PC-9 (cell line): ENCODE measurements at regions not wholly inside any gene's neighbourhood (a gene's known extent, or its start where the extent isn't known, plus 50 kb on each side); places are given as distances from the start of the nearest gene placed in this dataset.

Experiments used
- BruUV-seq: library from RNA; stranded (reverse); fragments of 400-500 nt; replicated peaks from 2 replicates; lab custom pipeline; 2021; lab: Mats Ljungman, UMichigan
- CTCF ChIA-PET: fragments of 300-600 bp; sonication (Branson Sonifier 250); formaldehyde crosslinking; loops from one replicate; lab custom pipeline; 2022; ENCODE audit warnings: antibody characterized with exemption; lab: Charles Lee
- POLR2A ChIA-PET: fragments of 300-600 bp; sonication (Branson Sonifier 250); formaldehyde crosslinking; loops from one replicate; lab custom pipeline; 2022; ENCODE audit warnings: antibody characterized with exemption; ENCODE audit not compliant: unreplicated experiment; lab: Charles Lee
- DNase-seq, 2 experiments: peaks; one replicate each; pipeline versions ENCODE4 v3.0.0 to v3.0.0-alpha.2; 2015 to 2022; ENCODE audit warnings: mixed read lengths in 1 of 2
- H2AFZ ChIP-seq: fragments of 200-600 bp; sonication (generic); 2 replicates; pipeline ENCODE4 v1.8.1; 2017; ENCODE audit warnings: antibody characterized with exemption
- H3F3A ChIP-seq: fragments of 200-600 bp; sonication (generic); 2 replicates; pipeline ENCODE4 v1.8.1; 2017; ENCODE audit warnings: antibody characterized with exemption, mild to moderate bottlenecking, low read depth; ENCODE audit not compliant: insufficient read depth
- H3K27ac ChIP-seq: fragments of 200-600 bp; sonication (generic); 2 replicates; pipeline ENCODE4 v1.6.1; 2016; ENCODE audit warnings: mixed run types
- H3K27me3 ChIP-seq: fragments of 200-600 bp; sonication (generic); 2 replicates; pipeline ENCODE4 v1.6.1; 2016; ENCODE audit warnings: low read depth, mixed run types; ENCODE audit not compliant: insufficient read depth
- H3K36me3 ChIP-seq: fragments of 200-600 bp; sonication (generic); 2 replicates; pipeline ENCODE4 v1.6.1; 2016; ENCODE audit warnings: low read depth, mixed run types
- H3K4me1 ChIP-seq: fragments of 200-600 bp; sonication (generic); replicated peaks from 2 replicates; pipeline ENCODE4 v1.6.1; 2016; ENCODE audit warnings: mixed run types; ENCODE audit not compliant: insufficient read depth
- H3K4me2 ChIP-seq: fragments of 200-600 bp; sonication (generic); 2 replicates; pipeline ENCODE4 v1.6.1; 2017; ENCODE audit warnings: mixed run types
- H3K4me3 ChIP-seq: fragments of 200-600 bp; sonication (generic); 2 replicates; pipeline ENCODE4 v1.6.1; 2016; ENCODE audit warnings: mixed run types
- H3K79me2 ChIP-seq: fragments of 200-600 bp; sonication (generic); 2 replicates; pipeline ENCODE4 v1.6.1; 2017; ENCODE audit warnings: low read depth, mixed run types
- H3K9me2 ChIP-seq: fragments of 200-600 bp; sonication (generic); 2 replicates; pipeline ENCODE4 v1.8.1; 2017; ENCODE audit warnings: mild to moderate bottlenecking; ENCODE audit not compliant: insufficient read depth
- H3K9me3 ChIP-seq: fragments of 200-600 bp; sonication (generic); 2 replicates; pipeline ENCODE4 v1.8.1; 2016; ENCODE audit warnings: low read depth; ENCODE audit not compliant: insufficient read depth
- H4K20me1 ChIP-seq: fragments of 200-600 bp; sonication (generic); 2 replicates; pipeline ENCODE4 v1.8.1; 2017; ENCODE audit not compliant: insufficient read depth
- CTCF ChIP-seq: fragments of 200-600 bp; sonication (generic); conservative IDR thresholded peaks from 2 replicates; pipeline ENCODE4 v1.6.1; 2017; ENCODE audit warnings: mixed run types, antibody characterized with exemption, mild to moderate bottlenecking, moderate library complexity
- EZH2 ChIP-seq: fragments of 200-600 bp; sonication (generic); IDR thresholded peaks from 2 replicates; pipeline ENCODE4 v1.8.0; 2017; ENCODE audit warnings: antibody characterized with exemption, low read depth
- intact Hi-C: fragments of 100-400 bp; cut with micrococcal nuclease; formaldehyde crosslinking; loops from one replicate; pipeline ENCODE4 v1.10.0; 2022; ENCODE audit not compliant: unreplicated experiment

DNA sequence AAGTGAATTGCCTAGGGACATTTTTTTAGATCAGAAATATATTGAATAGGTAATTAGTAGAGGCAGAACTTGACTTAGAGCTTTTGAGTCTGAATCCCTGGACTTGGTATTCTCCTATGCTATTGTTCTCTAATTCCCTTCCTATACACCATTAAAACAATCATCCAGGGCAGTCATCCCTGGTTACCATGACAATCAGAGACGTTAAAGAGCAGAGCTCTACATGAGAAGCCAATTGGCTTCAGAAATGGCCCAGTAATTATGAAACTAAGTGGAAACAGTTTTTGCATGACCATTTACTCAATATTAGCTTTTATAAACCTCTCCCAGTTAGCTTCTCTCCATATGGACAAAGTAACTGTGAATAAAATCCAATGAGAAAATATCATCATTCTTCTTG is 182.1 kb upstream of the TP63 start:
- Histone ChIP-seq H3K79me2 (no peaks in the 10 kb centered on the region), H3F3A (no peaks in the 10 kb centered on the region), H3K27me3 (no peaks in the 10 kb centered on the region), H2AFZ (no peak overlapping the region), H3K4me2 (no peak overlapping the region), H3K9me2 (peaks cover 3% of the 10 kb centered on the region; the same call in 1 of the 2 replicates), H3K27ac (no peak overlapping the region), H3K4me3 (no peak overlapping the region), H4K20me1 (no peaks in the 10 kb centered on the region), H3K9me3 (peaks cover 12% of the 10 kb centered on the region), H3K4me1 (no peaks in the 10 kb centered on the region), H3K36me3 (no peaks in the 10 kb centered on the region)
- TF ChIP-seq EZH2 (no peak), CTCF (no peak)
- ChIA-PET POLR2A (no interaction called here), CTCF (interaction anchor here (0.7 kb wide), 1 partner anchor 1096 kb away, joined by 4 read pairs; no protein-coding TSS in a partner anchor)
- BruUV-seq: no TSS peak
- no peak for DNase-seq
- intact Hi-C loops: no loop called here

- TF ChIP-seq EZH2: no peak
- TF ChIP-seq CTCF: no peak
- no peaks in the 10 kb centered on the region for H3K36me3 ChIP-seq
- H3K9me3 ChIP-seq: peaks cover 8% of the 10 kb centered on the region
- ChIA-PET CTCF (no interaction called here), POLR2A (no interaction called here)
- no peak overlapping the region for H3K4me3 ChIP-seq
- H3K27me3 ChIP-seq: no peaks in the 10 kb centered on the region
- H3K4me2 ChIP-seq: no peak overlapping the region
- peaks cover 11% of the 10 kb centered on the region for H3K4me1 ChIP-seq
- no peak overlapping the region for H3K27ac ChIP-seq
- no peaks in the 10 kb centered on the region for H3K79me2 ChIP-seq
- intact Hi-C loops: loop anchor here (5.0 kb wide), 1 partner anchor 387 kb away; no protein-coding TSS in a partner anchor
- H4K20me1 ChIP-seq: no peaks in the 10 kb centered on the region
- DNase-seq: no peak
- no peak overlapping the region for H2AFZ ChIP-seq
- BruUV-seq: no TSS peak
- no peaks in the 10 kb centered on the region for H3K9me2 ChIP-seq
- H3F3A ChIP-seq: no peaks in the 10 kb centered on the region
Observed at GRCh38 chr3:189455009-189455408, 176.2 kb upstream of the TP63 start.

DNA sequence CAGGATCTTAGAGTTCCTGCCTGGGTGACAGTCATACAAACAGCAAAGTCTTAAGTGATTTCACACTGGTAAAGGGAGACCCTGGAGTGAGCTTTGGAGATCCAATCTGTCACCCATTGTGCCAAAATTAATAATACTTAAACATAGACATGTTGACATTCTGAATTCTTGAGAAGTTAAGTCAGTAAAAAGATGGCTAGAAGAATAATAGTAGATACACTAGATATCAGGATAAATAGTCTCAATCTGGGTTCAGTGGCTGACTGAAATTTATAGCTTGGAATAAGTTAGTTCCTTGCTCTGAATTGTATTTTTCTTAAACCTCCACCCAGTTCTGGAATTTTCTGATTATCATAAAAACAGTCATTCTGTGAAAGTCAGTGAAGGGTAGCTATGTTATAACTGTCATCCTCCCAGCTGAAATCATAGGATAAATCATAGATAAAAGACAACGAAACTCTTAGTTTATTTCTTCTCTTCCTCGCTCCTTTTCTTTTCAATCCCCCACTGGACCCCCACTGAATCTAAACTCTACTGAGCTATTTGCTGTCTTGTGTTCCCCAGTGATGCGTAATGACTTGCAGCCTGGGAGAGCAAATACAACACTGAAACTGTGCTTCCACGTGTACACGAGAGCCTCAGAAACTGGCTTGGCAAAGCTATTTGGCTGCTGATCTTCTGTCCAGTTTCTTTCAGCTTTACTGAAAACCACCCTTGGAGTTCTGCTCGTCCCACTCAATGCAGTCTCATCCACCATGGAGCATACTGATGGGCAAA is 175.4 kb upstream of the TP63 start:
- Histone ChIP-seq H4K20me1 (no peaks in the 10 kb centered on the region), H3K27ac (no peak overlapping the region), H3K79me2 (no peaks in the 10 kb centered on the region), H3K9me2 (no peaks in the 10 kb centered on the region), H3K4me3 (no peak overlapping the region), H3K4me1 (peaks cover 11% of the 10 kb centered on the region), H2AFZ (no peak overlapping the region), H3K4me2 (no peak overlapping the region), H3K36me3 (no peaks in the 10 kb centered on the region), H3K9me3 (peaks cover 8% of the 10 kb centered on the region), H3F3A (no peaks in the 10 kb centered on the region), H3K27me3 (no peaks in the 10 kb centered on the region)
- DNase-seq: no peak
- BruUV-seq: no TSS peak
- intact Hi-C loops: loop anchor here (5.0 kb wide), 1 partner anchor 386 kb away; no protein-coding TSS in a partner anchor
- TF ChIP-seq EZH2 (no peak), CTCF (no peak)
- ChIA-PET CTCF (interaction anchor here (0.7 kb wide), 1 partner anchor 35 kb away, joined by 3 read pairs; no protein-coding TSS in a partner anchor), POLR2A (no interaction called here)
